SU-DHL-6 (cell line): ENCODE measurements at regions not wholly inside any gene's neighbourhood (a gene's known extent, or its start where the extent isn't known, plus 50 kb on each side); places are given as distances from the start of the nearest gene placed in this dataset.

ENCODE experiments used
- H2AFZ ChIP-seq: fragments of 200-600 bp; sonication (generic); 2 replicates; pipeline ENCODE4 v1.6.1; 2014; ENCODE audit warnings: low read depth, mild to moderate bottlenecking, moderate library complexity, mixed read lengths, antibody characterized with exemption, low read length; ENCODE audit not compliant: severe bottlenecking
- H3F3A ChIP-seq: fragments of 200-600 bp; shearing (Covaris generic); 2 replicates; pipeline ENCODE4 v1.6.0; 2016; ENCODE audit warnings: antibody characterized with exemption, mild to moderate bottlenecking; ENCODE audit not compliant: insufficient read depth
- H3K27ac ChIP-seq: fragments of 200-600 bp; sonication (generic); 2 replicates; pipeline ENCODE4 v1.5.1; 2016; ENCODE audit warnings: low read depth, mild to moderate bottlenecking, low read length, moderate library complexity, mixed read lengths
- H3K27me3 ChIP-seq: fragments of 200-600 bp; sonication (generic), shearing (Covaris generic); 2 replicates; pipeline ENCODE4 v1.6.0; 2014; ENCODE audit warnings: mild to moderate bottlenecking, low read length
- H3K36me3 ChIP-seq: fragments of 200-600 bp; sonication (generic); 2 replicates; pipeline ENCODE4 v1.6.1; 2014; ENCODE audit warnings: mild to moderate bottlenecking, low read length, mixed read lengths
- H3K4me2 ChIP-seq: fragments of 300-600, 200-600 bp; shearing (Covaris generic), sonication (generic); 2 replicates; pipeline ENCODE4 v1.6.0; 2014; ENCODE audit warnings: low read length, low read depth, mild to moderate bottlenecking; ENCODE audit not compliant: poor library complexity, severe bottlenecking
- H3K4me3 ChIP-seq: fragments of 200-600 bp; sonication (generic); 2 replicates; pipeline ENCODE4 v1.5.1; 2014; ENCODE audit warnings: antibody characterized with exemption, low read length, mild to moderate bottlenecking, mixed read lengths; ENCODE audit not compliant: insufficient read depth, poor library complexity, severe bottlenecking
- H3K79me2 ChIP-seq: fragments of 200-600 bp; sonication (generic); 2 replicates; pipeline ENCODE4 v1.6.1; 2014; ENCODE audit warnings: mild to moderate bottlenecking, low read length, moderate library complexity; ENCODE audit not compliant: insufficient read depth
- H3K9ac ChIP-seq: fragments of 200-600 bp; sonication (generic); 2 replicates; pipeline ENCODE4 v1.7.0; 2014; ENCODE audit warnings: mild to moderate bottlenecking, low read length
- H3K9me2 ChIP-seq: fragments of 200-600 bp; sonication (generic); replicated peaks from 2 replicates; pipeline ENCODE4 v1.6.1; 2014; ENCODE audit warnings: low read length; ENCODE audit not compliant: insufficient read depth
- H3K9me3 ChIP-seq: fragments of 200-600 bp; sonication (generic); 2 replicates; pipeline ENCODE4 v1.6.1; 2014; ENCODE audit warnings: low read length, mixed read lengths; ENCODE audit not compliant: insufficient read depth
- H4K20me1 ChIP-seq: fragments of 200-600 bp; sonication (generic); 2 replicates; pipeline ENCODE4 v1.6.1; 2014; ENCODE audit warnings: low read depth, mild to moderate bottlenecking, antibody characterized with exemption, low read length, moderate library complexity, mixed read lengths
- CTCF ChIP-seq: fragments of 200-600 bp; sonication (generic); IDR thresholded peaks from one replicate; pipeline ENCODE4 v1.5.1; 2017; ENCODE audit warnings: antibody characterized with exemption, mild to moderate bottlenecking, low read length, moderate library complexity; ENCODE audit not compliant: insufficient read depth, poor library complexity, severe bottlenecking
- EZH2phosphoT487 ChIP-seq: fragments of 200-600 bp; sonication (generic), shearing (Covaris generic); conservative IDR thresholded peaks from 2 replicates; pipeline ENCODE4 v1.6.1; 2018; ENCODE audit warnings: mild to moderate bottlenecking, antibody characterized with exemption, low read length, moderate library complexity, mixed read lengths

- no peak for TF ChIP-seq CTCF
- no peak overlapping the region for H3K9ac ChIP-seq
- H3K4me2 ChIP-seq, result no peak overlapping the region
- H3K36me3 ChIP-seq, result no peaks in the 10 kb centered on the region
- H3K9me3 ChIP-seq, result no peaks in the 10 kb centered on the region
- no peak overlapping the region for H3K4me3 ChIP-seq
- no peak overlapping the region for H3K27ac ChIP-seq
- no peak overlapping the region for H2AFZ ChIP-seq
- H3F3A ChIP-seq, result no peaks in the 10 kb centered on the region
- no peaks in the 10 kb centered on the region for H3K27me3 ChIP-seq
- H3K79me2 ChIP-seq, result no peaks in the 10 kb centered on the region
- H4K20me1 ChIP-seq, result no peaks in the 10 kb centered on the region
- no peaks in the 10 kb centered on the region for H3K9me2 ChIP-seq
Observed at GRCh38 chr4:81903212-81903611, 431.5 kb upstream of the RASGEF1B start.

GRCh38 chr4:81898862-81899504 is 427.3 kb upstream of the RASGEF1B start:
- Histone ChIP-seq H3K4me3 (no peak overlapping the region), H3K9me2 (no peaks in the 10 kb centered on the region), H3K9ac (no peak overlapping the region), H3K27me3 (no peaks in the 10 kb centered on the region), H3K27ac (no peak overlapping the region), H2AFZ (no peak overlapping the region), H4K20me1 (no peaks in the 10 kb centered on the region), H3K36me3 (no peaks in the 10 kb centered on the region), H3K4me2 (no peak overlapping the region), H3K79me2 (no peaks in the 10 kb centered on the region), H3F3A (no peaks in the 10 kb centered on the region), H3K9me3 (no peaks in the 10 kb centered on the region)
- TF ChIP-seq EZH2phosphoT487, result no peak

- no peaks in the 10 kb centered on the region for H3K27me3 ChIP-seq
- no peaks in the 10 kb centered on the region for H3K79me2 ChIP-seq
- no peak overlapping the region for H3K4me2 ChIP-seq
- H3F3A ChIP-seq, result no peaks in the 10 kb centered on the region
- H3K9me2 ChIP-seq, result no peaks in the 10 kb centered on the region
- H3K4me3 ChIP-seq, result no peak overlapping the region
- no peaks in the 10 kb centered on the region for H3K36me3 ChIP-seq
- H3K9me3 ChIP-seq, result no peaks in the 10 kb centered on the region
- no peaks in the 10 kb centered on the region for H4K20me1 ChIP-seq
- TF ChIP-seq CTCF, result no peak
- H3K9ac ChIP-seq, result no peak overlapping the region
- no peak overlapping the region for H2AFZ ChIP-seq
- H3K27ac ChIP-seq, result no peak overlapping the region
Observed at GRCh38 chr4:81896936-81897335, 425.2 kb upstream of the RASGEF1B start.

- Histone ChIP-seq H4K20me1 (no peaks in the 10 kb centered on the region), H3K4me2 (no peak overlapping the region), H3K4me3 (no peak overlapping the region), H3K9ac (no peak overlapping the region), H3K9me3 (no peaks in the 10 kb centered on the region), H3K27me3 (no peaks in the 10 kb centered on the region), H3K79me2 (no peaks in the 10 kb centered on the region), H3K9me2 (no peaks in the 10 kb centered on the region), H2AFZ (no peak overlapping the region), H3K27ac (no peak overlapping the region), H3F3A (no peaks in the 10 kb centered on the region), H3K36me3 (no peaks in the 10 kb centered on the region)
- TF ChIP-seq EZH2phosphoT487, result no peak
- TF ChIP-seq CTCF, result no peak
Observed at GRCh38 chr4:81891005-81891996, 419.6 kb upstream of the RASGEF1B start.
